ENCODE measurements at regions not wholly inside any gene's neighbourhood (a gene's known extent, or its start where the extent isn't known, plus 50 kb on each side); places are given as distances from the start of the nearest gene placed in this dataset.

- TF ChIP-seq, protein P1, sequence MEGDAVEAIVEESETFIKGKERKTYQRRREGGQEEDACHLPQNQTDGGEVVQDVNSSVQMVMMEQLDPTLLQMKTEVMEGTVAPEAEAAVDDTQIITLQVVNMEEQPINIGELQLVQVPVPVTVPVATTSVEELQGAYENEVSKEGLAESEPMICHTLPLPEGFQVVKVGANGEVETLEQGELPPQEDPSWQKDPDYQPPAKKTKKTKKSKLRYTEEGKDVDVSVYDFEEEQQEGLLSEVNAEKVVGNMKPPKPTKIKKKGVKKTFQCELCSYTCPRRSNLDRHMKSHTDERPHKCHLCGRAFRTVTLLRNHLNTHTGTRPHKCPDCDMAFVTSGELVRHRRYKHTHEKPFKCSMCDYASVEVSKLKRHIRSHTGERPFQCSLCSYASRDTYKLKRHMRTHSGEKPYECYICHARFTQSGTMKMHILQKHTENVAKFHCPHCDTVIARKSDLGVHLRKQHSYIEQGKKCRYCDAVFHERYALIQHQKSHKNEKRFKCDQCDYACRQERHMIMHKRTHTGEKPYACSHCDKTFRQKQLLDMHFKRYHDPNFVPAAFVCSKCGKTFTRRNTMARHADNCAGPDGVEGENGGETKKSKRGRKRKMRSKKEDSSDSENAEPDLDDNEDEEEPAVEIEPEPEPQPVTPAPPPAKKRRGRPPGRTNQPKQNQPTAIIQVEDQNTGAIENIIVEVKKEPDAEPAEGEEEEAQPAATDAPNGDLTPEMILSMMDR (conservative IDR thresholded peaks at IDR 0.05 in 1 of 2, IDR thresholded peaks at IDR 0.05 in 1 of 2; ENCODE audit: low read depth in 1 of 2, low read length in 2 of 2): no peak
- Histone ChIP-seq H3K9ac (ENCODE audit: insufficient read depth, low read length) (no peak overlapping the region), H3K27ac (ENCODE audit: insufficient read depth, low read length) (no peak overlapping the region), H3K9me3 (ENCODE audit: control insufficient read depth, insufficient read depth, low read depth, low read length) (no peaks in the 10 kb centered on the region), H3K4me2 (ENCODE audit: extremely low read depth, insufficient read depth, low read length) (no peak overlapping the region), H3K36me3 (ENCODE audit: control insufficient read depth, insufficient read depth, low read length) (no peaks in the 10 kb centered on the region), H3K4me3 (replicated peaks in 1 of 4; ENCODE audit: control extremely low read depth in 1 of 4, insufficient read depth in 1 of 4, low read depth in 3 of 4, low read length in 4 of 4) (no peak overlapping the region), H3K4me1 (ENCODE audit: control insufficient read depth, extremely low read depth, insufficient read depth, low read length) (no peaks in the 10 kb centered on the region), H3K27me3 (ENCODE audit: control insufficient read depth, insufficient read depth, low read length) (no peaks in the 10 kb centered on the region), H2AFZ (ENCODE audit: low read length) (no peak overlapping the region), H4K20me1 (ENCODE audit: control insufficient read depth, extremely low read depth, insufficient read depth, low read length) (no peaks in the 10 kb centered on the region), H3K79me2 (ENCODE audit: control insufficient read depth, insufficient read depth, low read length) (no peaks in the 10 kb centered on the region)
- DNase-seq (ENCODE audit: low read depth in 2 of 2): no peak
Observed at GRCh38 chr6:23006656-23007055, 437.3 kb downstream of the HDGFL1 start.

GRCh38 chr6:23011615-23012014 lies 442.2 kb downstream of the HDGFL1 start:
- Histone ChIP-seq H3K4me1 (ENCODE audit: control insufficient read depth, extremely low read depth, insufficient read depth, low read length) (no peaks in the 10 kb centered on the region), H3K9ac (ENCODE audit: insufficient read depth, low read length) (no peak overlapping the region), H3K4me2 (ENCODE audit: extremely low read depth, insufficient read depth, low read length) (no peak overlapping the region), H3K36me3 (ENCODE audit: control insufficient read depth, insufficient read depth, low read length) (no peaks in the 10 kb centered on the region), H3K4me3 (replicated peaks in 1 of 4; ENCODE audit: control extremely low read depth in 1 of 4, insufficient read depth in 1 of 4, low read depth in 3 of 4, low read length in 4 of 4) (no peak overlapping the region), H4K20me1 (ENCODE audit: control insufficient read depth, extremely low read depth, insufficient read depth, low read length) (no peaks in the 10 kb centered on the region), H3K9me3 (ENCODE audit: control insufficient read depth, insufficient read depth, low read depth, low read length) (no peaks in the 10 kb centered on the region), H2AFZ (ENCODE audit: low read length) (no peak overlapping the region), H3K27ac (ENCODE audit: insufficient read depth, low read length) (no peak overlapping the region), H3K27me3 (ENCODE audit: control insufficient read depth, insufficient read depth, low read length) (no peaks in the 10 kb centered on the region), H3K79me2 (ENCODE audit: control insufficient read depth, insufficient read depth, low read length) (no peaks in the 10 kb centered on the region)
- DNase-seq (ENCODE audit: low read depth in 2 of 2): no peak
- TF ChIP-seq EZH2 (IDR thresholded peaks at IDR 0.05; ENCODE audit: low read length, missing control alignments): no peak
- TF ChIP-seq, protein P1 (conservative IDR thresholded peaks at IDR 0.05 in 1 of 2, IDR thresholded peaks at IDR 0.05 in 1 of 2; ENCODE audit: low read depth in 1 of 2, low read length in 2 of 2): no peak

DNA sequence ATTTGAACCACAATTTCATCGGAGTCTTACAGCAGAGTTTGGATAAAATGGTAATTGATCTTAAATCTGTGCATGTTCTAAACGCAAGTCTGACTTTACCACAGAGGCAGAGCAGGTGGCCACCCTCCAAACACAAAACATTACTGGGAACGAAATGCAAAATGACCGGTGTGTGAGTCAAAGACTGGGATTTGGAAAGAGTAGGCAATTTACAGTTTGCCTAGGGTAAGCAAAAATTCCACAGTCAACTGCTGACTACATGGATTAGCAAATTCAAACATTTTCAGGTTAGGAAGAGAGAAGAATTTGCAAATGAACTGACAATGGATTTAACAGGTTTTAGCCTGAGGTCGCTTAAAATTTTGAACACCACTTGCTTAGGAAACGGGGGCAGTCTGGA lies 444.4 kb downstream of the HDGFL1 start:
- H4K20me1 ChIP-seq (ENCODE audit: control insufficient read depth, extremely low read depth, insufficient read depth, low read length): no peaks in the 10 kb centered on the region
- no peaks in the 10 kb centered on the region for H3K36me3 ChIP-seq (ENCODE audit: control insufficient read depth, insufficient read depth, low read length)
- H3K79me2 ChIP-seq (ENCODE audit: control insufficient read depth, insufficient read depth, low read length): no peaks in the 10 kb centered on the region
- H3K27me3 ChIP-seq (ENCODE audit: control insufficient read depth, insufficient read depth, low read length): no peaks in the 10 kb centered on the region
- H3K9ac ChIP-seq (ENCODE audit: insufficient read depth, low read length): no peak overlapping the region
- no peak overlapping the region for H3K27ac ChIP-seq (ENCODE audit: insufficient read depth, low read length)
- DNase-seq (ENCODE audit: low read depth in 2 of 2): peak; percentile 52 to 73
- no peaks in the 10 kb centered on the region for H3K9me3 ChIP-seq (ENCODE audit: control insufficient read depth, insufficient read depth, low read depth, low read length)
- H3K4me1 ChIP-seq (ENCODE audit: control insufficient read depth, extremely low read depth, insufficient read depth, low read length): peaks cover 2% of the 10 kb centered on the region
- H2AFZ ChIP-seq (ENCODE audit: low read length): no peak overlapping the region
- no peak overlapping the region for H3K4me2 ChIP-seq (ENCODE audit: extremely low read depth, insufficient read depth, low read length)
- H3K4me3 ChIP-seq (replicated peaks in 1 of 4; ENCODE audit: control extremely low read depth in 1 of 4, insufficient read depth in 1 of 4, low read depth in 3 of 4, low read length in 4 of 4): no peak overlapping the region
- TF ChIP-seq, protein P1 (conservative IDR thresholded peaks at IDR 0.05 in 1 of 2, IDR thresholded peaks at IDR 0.05 in 1 of 2; ENCODE audit: low read depth in 1 of 2, low read length in 2 of 2): no peak
- no peak for TF ChIP-seq EZH2 (IDR thresholded peaks at IDR 0.05; ENCODE audit: low read length, missing control alignments)
